LNCAP (cell line): ENCODE measurements at regions not wholly inside any gene's neighbourhood (a gene's known extent, or its start where the extent isn't known, plus 50 kb on each side); places are given as distances from the start of the nearest gene placed in this dataset.

Experiments used
- CTCF ChIP-seq: fragments of 450-650 bp; IDR thresholded peaks from 2 replicates; pipeline ENCODE4 v1.5.1; 2017; ENCODE audit warnings: mild to moderate bottlenecking

GRCh38 chr5:60014331-60014730, 120.8 kb upstream of the PDE4D start:
- no peak for TF ChIP-seq CTCF

DNA sequence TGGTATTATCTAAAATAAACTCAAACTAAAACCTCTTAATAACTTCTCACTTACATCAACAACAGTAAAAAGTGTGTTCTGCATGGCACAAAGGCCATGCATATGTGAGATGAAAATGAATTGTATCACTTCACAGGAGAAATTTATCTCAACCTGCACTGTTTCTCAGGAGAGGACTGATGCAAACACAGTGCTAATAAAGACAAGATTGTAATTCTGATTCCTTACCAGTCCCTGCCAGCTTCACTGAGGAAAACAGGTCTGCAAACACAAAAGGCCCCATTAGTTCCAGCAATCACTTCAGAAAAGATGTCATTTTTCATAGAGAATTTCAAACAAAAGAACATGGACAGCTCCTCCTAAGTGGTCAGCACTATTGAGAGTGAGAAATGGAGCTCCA, 117.3 kb upstream of the PDE4D start:
- TF ChIP-seq CTCF: no peak

DNA sequence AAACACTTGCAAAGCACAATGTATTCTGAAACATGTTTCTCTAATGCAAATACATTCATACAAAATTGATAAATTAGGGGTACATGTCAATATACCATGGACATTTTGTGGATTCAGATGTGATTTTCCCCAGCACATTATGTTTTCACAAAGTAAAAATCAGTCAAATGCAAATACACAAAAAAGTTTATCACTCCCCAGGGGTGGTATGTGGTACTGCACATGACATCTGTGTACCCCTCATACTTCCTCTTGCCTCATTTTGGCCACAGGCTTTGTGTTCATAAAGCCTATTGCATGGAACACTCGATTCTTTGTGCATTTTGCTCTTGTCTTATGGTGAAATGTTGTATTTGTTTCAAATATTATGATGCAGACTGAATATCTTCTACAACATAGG, 116.8 kb upstream of the PDE4D start:
- peak; percentile 8; the same call in 1 of the 2 replicates for TF ChIP-seq CTCF

GRCh38 chr5:60007729-60008128, 114.2 kb upstream of the PDE4D start:
- no peak for TF ChIP-seq CTCF

- TF ChIP-seq CTCF: no peak
Measured at GRCh38 chr5:59999056-59999455, 105.5 kb upstream of the PDE4D start.

DNA sequence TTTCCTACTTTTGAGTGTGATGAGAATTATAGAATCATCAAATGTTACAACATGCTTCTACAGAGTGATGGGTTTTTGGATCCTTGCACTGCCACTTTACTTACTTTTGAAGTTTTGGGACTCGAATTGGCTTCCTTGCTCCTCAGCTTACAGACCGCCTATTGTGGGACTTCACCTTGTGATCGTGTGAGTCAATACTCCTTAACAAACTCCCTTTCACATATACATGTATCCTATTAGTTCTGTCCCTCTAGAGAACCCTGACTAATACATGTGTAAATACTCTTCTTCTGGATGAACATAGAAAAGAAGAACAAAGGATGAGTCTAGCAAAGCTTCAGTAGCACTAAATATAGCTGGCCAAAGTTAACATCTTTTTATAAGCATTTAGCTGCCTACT, 98.7 kb upstream of the PDE4D start:
- TF ChIP-seq CTCF: no peak

- no peak for TF ChIP-seq CTCF
Measured at GRCh38 chr5:59988396-59988795, 94.9 kb upstream of the PDE4D start.

- no peak for TF ChIP-seq CTCF
Measured at GRCh38 chr5:59976342-59976741, 82.8 kb upstream of the PDE4D start.
